Chondrocyte (in vitro differentiated cells): ENCODE measurements at regions not wholly inside any gene's neighbourhood (a gene's known extent, or its start where the extent isn't known, plus 50 kb on each side); places are given as distances from the start of the nearest gene placed in this dataset.

Experiments
- DNase-seq: peaks from one replicate; pipeline ENCODE4 v3.0.0; 2021; ENCODE audit warnings: mixed read lengths, low spot score
- H3K27ac Mint-ChIP-seq: one replicate; pipeline ENCODE4 v1.8.0; 2021; ENCODE audit warnings: mild to moderate bottlenecking, moderate library complexity, mixed read lengths; ENCODE audit not compliant: unreplicated experiment
- H3K27me3 Mint-ChIP-seq: 2 replicates; pipeline ENCODE4 v1.8.0; 2021; ENCODE audit warnings: low read depth, mixed read lengths
- H3K36me3 Mint-ChIP-seq: 2 replicates; pipeline ENCODE4 v1.8.0; 2021; ENCODE audit warnings: low read depth, mixed read lengths
- H3K4me1 Mint-ChIP-seq: 2 replicates; pipeline ENCODE4 v1.8.0; 2021; ENCODE audit warnings: low read depth, mild to moderate bottlenecking, mixed read lengths
- H3K4me3 Mint-ChIP-seq: one replicate; pipeline ENCODE4 v1.8.0; 2021; ENCODE audit warnings: mild to moderate bottlenecking, moderate library complexity, mixed read lengths; ENCODE audit not compliant: unreplicated experiment
- H3K9me3 Mint-ChIP-seq: 2 replicates; pipeline ENCODE4 v1.8.0; 2021; ENCODE audit warnings: low read depth, mixed read lengths
- TF ChIP-seq, protein P1 (sequence below): fragments of 200-600 bp; sonication (generic); IDR thresholded peaks from 2 replicates; pipeline ENCODE4 v1.5.0; 2021; ENCODE audit warnings: antibody characterized with exemption, mild to moderate bottlenecking, moderate library complexity

DNA sequence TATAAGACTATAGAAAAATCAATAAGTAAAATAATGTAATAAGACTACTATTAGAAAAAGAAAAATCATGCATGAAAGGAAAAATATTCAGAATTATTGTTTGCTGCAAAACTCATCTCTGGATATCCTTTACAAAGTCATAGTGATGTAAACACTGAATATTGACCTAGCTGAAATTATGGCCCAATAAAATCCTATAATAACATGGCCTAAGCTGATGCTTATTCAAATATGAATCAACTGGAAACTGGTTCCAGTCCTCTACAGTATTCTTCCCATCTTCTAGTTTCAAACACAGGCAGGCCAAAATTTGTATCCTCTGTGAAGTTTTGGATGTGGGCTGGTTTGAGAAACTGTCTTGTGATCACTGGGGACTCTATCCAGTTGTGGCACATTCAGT is 134.5 kb downstream of the CNTN3 start:
- Mint-ChIP-seq H3K9me3 (peaks cover 2% of the 10 kb centered on the region), H3K27ac (no peak overlapping the region), H3K27me3 (no peaks in the 10 kb centered on the region), H3K4me3 (no peak overlapping the region), H3K4me1 (peaks cover 5% of the 10 kb centered on the region), H3K36me3 (peaks cover 1% of the 10 kb centered on the region)
- DNase-seq = no peak
- TF ChIP-seq, protein P1, sequence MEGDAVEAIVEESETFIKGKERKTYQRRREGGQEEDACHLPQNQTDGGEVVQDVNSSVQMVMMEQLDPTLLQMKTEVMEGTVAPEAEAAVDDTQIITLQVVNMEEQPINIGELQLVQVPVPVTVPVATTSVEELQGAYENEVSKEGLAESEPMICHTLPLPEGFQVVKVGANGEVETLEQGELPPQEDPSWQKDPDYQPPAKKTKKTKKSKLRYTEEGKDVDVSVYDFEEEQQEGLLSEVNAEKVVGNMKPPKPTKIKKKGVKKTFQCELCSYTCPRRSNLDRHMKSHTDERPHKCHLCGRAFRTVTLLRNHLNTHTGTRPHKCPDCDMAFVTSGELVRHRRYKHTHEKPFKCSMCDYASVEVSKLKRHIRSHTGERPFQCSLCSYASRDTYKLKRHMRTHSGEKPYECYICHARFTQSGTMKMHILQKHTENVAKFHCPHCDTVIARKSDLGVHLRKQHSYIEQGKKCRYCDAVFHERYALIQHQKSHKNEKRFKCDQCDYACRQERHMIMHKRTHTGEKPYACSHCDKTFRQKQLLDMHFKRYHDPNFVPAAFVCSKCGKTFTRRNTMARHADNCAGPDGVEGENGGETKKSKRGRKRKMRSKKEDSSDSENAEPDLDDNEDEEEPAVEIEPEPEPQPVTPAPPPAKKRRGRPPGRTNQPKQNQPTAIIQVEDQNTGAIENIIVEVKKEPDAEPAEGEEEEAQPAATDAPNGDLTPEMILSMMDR = no peak

DNA sequence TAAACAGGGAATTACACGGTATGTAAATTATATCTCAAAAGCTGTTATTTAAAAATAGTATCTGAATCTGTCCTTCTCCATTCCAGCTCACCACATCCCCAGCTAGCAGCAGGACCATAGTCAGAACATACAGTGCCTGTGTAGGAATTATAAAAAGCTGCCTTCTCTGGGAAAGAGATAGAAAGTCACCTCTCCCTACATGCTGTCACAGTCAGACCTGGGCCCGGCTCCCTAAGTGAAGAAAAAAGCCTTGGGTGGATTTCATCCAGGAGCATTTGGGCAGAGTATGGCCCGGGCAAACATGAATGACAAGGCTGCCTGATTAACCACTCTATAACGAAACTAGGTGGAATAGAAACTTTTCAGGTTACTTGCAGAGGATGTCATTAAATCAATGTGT is 144.1 kb downstream of the CNTN3 start:
- Mint-ChIP-seq H3K27ac (no peak overlapping the region), H3K4me1 (peaks cover 10% of the 10 kb centered on the region), H3K4me3 (no peak overlapping the region), H3K36me3 (no peaks in the 10 kb centered on the region), H3K27me3 (no peaks in the 10 kb centered on the region), H3K9me3 (no peaks in the 10 kb centered on the region)
- no peak for DNase-seq
- TF ChIP-seq, protein P1 = no peak

DNA sequence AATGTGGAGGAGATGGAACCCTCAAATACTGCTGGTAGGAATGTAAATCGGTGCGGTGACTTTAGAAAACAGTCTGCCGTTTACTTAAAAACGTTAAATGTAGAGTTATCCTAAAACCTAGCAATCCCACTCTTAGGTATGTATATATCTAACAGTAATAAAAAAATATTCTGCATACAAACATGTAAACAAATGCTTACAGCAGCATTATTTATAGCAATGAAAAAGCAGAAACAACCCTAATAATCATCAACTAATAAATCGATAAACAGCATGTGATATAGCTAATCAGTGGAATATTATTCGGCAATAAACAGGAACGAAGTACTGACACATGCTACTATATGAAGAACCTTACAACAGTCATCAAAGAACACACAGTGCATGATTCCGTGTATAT is 144.7 kb downstream of the CNTN3 start:
- no peak for DNase-seq
- Mint-ChIP-seq H3K4me1 (peaks cover 11% of the 10 kb centered on the region), H3K27me3 (no peaks in the 10 kb centered on the region), H3K4me3 (no peak overlapping the region), H3K27ac (no peak overlapping the region), H3K9me3 (no peaks in the 10 kb centered on the region), H3K36me3 (no peaks in the 10 kb centered on the region)
- TF ChIP-seq, protein P1 = no peak

DNA sequence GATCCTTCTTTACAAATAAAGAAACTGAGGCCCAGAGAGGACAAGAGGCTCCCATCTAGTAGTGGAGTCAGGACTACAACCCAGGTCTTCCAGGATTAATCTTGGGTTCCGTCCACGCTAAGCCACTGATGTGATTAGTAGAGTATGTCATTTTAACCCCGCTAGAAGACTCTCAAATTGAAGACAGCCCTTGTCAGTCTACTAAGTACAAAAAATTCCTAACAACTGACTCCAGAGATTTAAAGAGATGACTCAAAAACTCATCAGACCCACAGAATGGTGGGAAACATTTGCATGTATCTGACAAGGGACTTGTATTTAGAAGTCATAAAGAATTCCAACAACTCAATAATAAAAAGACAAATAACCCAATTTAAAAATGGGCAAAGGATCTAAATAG is 145.3 kb downstream of the CNTN3 start:
- no peaks in the 10 kb centered on the region for H3K36me3 Mint-ChIP-seq
- no peaks in the 10 kb centered on the region for H3K27me3 Mint-ChIP-seq
- TF ChIP-seq, protein P1 = no peak
- DNase-seq = no peak
- peaks cover 11% of the 10 kb centered on the region for H3K4me1 Mint-ChIP-seq
- H3K27ac Mint-ChIP-seq = no peak overlapping the region
- H3K9me3 Mint-ChIP-seq = no peaks in the 10 kb centered on the region
- no peak overlapping the region for H3K4me3 Mint-ChIP-seq

DNA sequence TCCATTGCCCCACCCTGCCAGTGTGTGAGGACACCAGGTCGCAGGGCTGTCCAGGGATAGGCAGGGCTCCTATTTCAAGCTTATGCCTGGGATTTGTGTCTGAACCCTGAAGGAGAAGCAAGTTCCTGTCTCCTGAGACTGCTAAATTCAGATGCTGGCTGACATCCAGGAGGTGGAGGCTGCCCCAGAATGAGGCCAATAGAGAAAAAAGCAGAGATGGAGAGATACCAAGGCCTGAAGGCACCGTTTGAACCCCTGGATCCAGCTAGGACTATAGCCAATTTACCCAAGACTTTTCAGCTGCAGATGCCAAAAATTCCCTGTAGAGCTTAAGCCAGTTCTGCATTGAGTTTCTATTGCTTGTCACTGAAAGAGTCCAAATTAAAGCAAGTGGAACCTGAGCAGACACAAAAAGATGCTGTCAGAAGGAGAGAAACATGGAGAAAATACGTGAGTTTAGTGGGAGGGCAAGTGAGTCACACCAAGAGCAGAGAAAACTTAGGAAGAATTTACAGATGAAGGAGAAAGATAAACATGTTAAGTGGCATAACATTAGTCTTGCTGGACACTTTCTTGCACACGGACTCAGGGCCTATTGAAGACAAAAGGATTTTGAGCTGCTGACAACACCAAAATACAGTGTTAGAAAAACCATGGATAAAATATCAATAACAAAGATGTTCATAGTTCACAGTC is 148.6 kb downstream of the CNTN3 start:
- Mint-ChIP-seq H3K9me3 (peaks cover 3% of the 10 kb centered on the region), H3K4me3 (no peak overlapping the region), H3K36me3 (no peaks in the 10 kb centered on the region), H3K27ac (no peak overlapping the region), H3K4me1 (peaks cover 11% of the 10 kb centered on the region), H3K27me3 (no peaks in the 10 kb centered on the region)
- no peak for DNase-seq
- TF ChIP-seq, protein P1 = no peak
